ENCODE measurements at regions not wholly inside any gene's neighbourhood (a gene's known extent, or its start where the extent isn't known, plus 50 kb on each side); places are given as distances from the start of the nearest gene placed in this dataset.

GRCh38 chr6:14038467-14039437, 78.8 kb upstream of the CD83 start:
- WGBS (ENCODE audit: missing lambda C conversion rate), result 53% methylated on average over 8 of the region's 8 CpGs
- CTCF ChIA-PET, result interaction anchor here (1.2 to 3.2 kb wide), 3 partner anchors 8 to 129 kb away, joined by 3 to 18 read pairs (median 11); no protein-coding TSS in a partner anchor
- ATAC-seq, result no peak

DNA sequence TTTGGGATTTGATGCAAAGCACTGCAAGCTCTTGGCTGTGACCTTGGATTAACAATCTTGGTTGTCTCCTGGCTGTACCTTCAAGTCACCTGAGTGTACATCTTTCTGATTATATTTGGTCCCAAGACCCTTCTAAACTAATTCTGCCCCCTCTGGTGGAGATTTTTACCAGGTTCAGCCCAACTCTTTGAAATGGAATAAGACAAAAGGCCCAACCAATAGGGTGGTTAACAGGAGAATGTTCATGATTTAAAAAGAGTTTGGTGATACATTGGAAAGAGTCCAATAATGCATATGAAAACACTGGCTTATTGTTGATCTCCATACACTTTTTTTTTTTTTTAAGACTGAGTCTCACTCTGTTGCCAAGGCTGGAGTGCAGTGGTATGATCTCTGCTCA, 77.5 kb upstream of the CD83 start:
- ChIA-PET CTCF (interaction anchor here (2.2 to 3.2 kb wide), 2 partner anchors 26 to 131 kb away, joined by 7 to 18 read pairs; no protein-coding TSS in a partner anchor), POLR2A (no interaction called here)
- FAIRE-seq (no peak), DNase-seq (ENCODE audit: low read depth in 1 of 2, low spot score in 1 of 2) (no peak), ATAC-seq (no peak)
- H3K4me1 ChIP-seq, result 0 out of 3 replicates have a peak, but pooled peaks cover 6% of the 10 kb centered on the region
- H3K4me2 ChIP-seq, result no peak overlapping the region
- no peak overlapping the region for H3K4me3 ChIP-seq
- no peak overlapping the region for H3K27ac ChIP-seq
- no peaks in the 10 kb centered on the region for H3K9me3 ChIP-seq
- TF ChIP-seq JUNB (IDR thresholded peaks at IDR 0.05) (no peak), ZFP36 (IDR thresholded peaks at IDR 0.05; ENCODE audit: borderline replicate concordance, partially characterized antibody) (no peak), ATOH8 (CRISPR knock-in tag; IDR thresholded peaks at IDR 0.05; ENCODE audit: low read depth) (no peak), HOXB13 (CRISPR knock-in tag; IDR thresholded peaks at IDR 0.05; ENCODE audit: low read depth) (no peak), EHMT2 (IDR thresholded peaks at IDR 0.05; ENCODE audit: low read depth) (no peak), TFCP2L1 (CRISPR knock-in tag; IDR thresholded peaks at IDR 0.05) (no peak), NPAS2 (CRISPR knock-in tag; IDR thresholded peaks at IDR 0.05; ENCODE audit: borderline replicate concordance) (no peak), FOSB (CRISPR knock-in tag; IDR thresholded peaks at IDR 0.05) (no peak), MAZ (IDR thresholded peaks at IDR 0.05; ENCODE audit: borderline replicate concordance, low read depth, low read length) (no peak)

More at GRCh38 chr6:14038467-14039437, 78.8 kb upstream of the CD83 start:
- POLR2A ChIA-PET, result no interaction called here
- H3K9me3 ChIP-seq, result no peaks in the 10 kb centered on the region
- FAIRE-seq, result no peak
- TF ChIP-seq HEYL (CRISPR knock-in tag; IDR thresholded peaks at IDR 0.05), result no peak
- no peak for TF ChIP-seq RARB (CRISPR knock-in tag; IDR thresholded peaks at IDR 0.05)
- TF ChIP-seq RCOR1 (IDR thresholded peaks at IDR 0.05; ENCODE audit: low read depth, low read length), result no peak
- TF ChIP-seq NR3C1 (IDR thresholded peaks at IDR 0.05), result no peak
- TF ChIP-seq, protein P1, sequence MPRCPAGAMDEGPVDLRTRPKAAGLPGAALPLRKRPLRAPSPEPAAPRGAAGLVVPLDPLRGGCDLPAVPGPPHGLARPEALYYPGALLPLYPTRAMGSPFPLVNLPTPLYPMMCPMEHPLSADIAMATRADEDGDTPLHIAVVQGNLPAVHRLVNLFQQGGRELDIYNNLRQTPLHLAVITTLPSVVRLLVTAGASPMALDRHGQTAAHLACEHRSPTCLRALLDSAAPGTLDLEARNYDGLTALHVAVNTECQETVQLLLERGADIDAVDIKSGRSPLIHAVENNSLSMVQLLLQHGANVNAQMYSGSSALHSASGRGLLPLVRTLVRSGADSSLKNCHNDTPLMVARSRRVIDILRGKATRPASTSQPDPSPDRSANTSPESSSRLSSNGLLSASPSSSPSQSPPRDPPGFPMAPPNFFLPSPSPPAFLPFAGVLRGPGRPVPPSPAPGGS (IDR thresholded peaks at IDR 0.05), result no peak
- TF ChIP-seq ZSCAN20 (CRISPR knock-in tag; IDR thresholded peaks at IDR 0.05), result no peak
- TF ChIP-seq, protein P2, sequence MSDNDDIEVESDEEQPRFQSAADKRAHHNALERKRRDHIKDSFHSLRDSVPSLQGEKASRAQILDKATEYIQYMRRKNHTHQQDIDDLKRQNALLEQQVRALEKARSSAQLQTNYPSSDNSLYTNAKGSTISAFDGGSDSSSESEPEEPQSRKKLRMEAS (IDR thresholded peaks at IDR 0.05), result no peak
- TF ChIP-seq EHF (CRISPR knock-in tag; IDR thresholded peaks at IDR 0.05), result no peak
- TF ChIP-seq CTCF (IDR thresholded peaks at IDR 0.05), result no peak
- TF ChIP-seq JUN (IDR thresholded peaks at IDR 0.05), result no peak
- no peak for TF ChIP-seq ESRRA (IDR thresholded peaks at IDR 0.05; ENCODE audit: borderline replicate concordance, low read length)
- TF ChIP-seq PBX3 (IDR thresholded peaks at IDR 0.05), result no peak
- H3K27ac ChIP-seq, result no peak overlapping the region
- no peak for DNase-seq (ENCODE audit: low read depth in 1 of 2, low spot score in 1 of 2)
- H3K4me1 ChIP-seq, result 0 out of 3 replicates have a peak, but pooled peaks cover 6% of the 10 kb centered on the region
- H3K4me2 ChIP-seq, result no peak overlapping the region
- no peak overlapping the region for H3K4me3 ChIP-seq
